ENCODE measurements at regions not wholly inside any gene's neighbourhood (a gene's known extent, or its start where the extent isn't known, plus 50 kb on each side); places are given as distances from the start of the nearest gene placed in this dataset.

DNA sequence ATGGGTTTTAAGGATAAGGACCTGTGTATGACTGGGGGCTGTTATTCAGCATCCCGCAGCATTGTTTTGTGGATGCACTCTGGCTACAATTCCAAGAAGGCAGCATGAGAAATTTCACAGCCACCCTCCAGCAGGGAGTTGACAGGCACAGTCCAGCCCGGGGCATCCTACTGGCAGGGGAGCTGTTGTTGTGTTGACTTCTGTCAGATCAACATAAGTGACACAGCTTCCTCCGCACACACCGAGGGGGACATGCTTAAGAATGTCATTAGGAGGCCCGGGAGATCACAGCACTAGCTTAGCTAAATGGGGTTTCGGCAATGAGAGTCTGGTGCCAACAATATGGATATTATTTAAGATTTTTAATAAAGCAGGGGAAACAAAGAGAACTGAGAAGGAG is 326.5 kb downstream of the ASMT start:
- Histone ChIP-seq H3K9me3 (ENCODE audit: low read depth, low read length) (no peaks in the 10 kb centered on the region), H3K4me1 (ENCODE audit: insufficient read depth, low read length) (no peaks in the 10 kb centered on the region), H2AFZ (ENCODE audit: low read length) (no peak overlapping the region), H3K4me2 (ENCODE audit: insufficient read depth, low read length) (no peak overlapping the region), H3K4me3 (ENCODE audit: insufficient read depth, low read length) (no peak overlapping the region), H3K27me3 (ENCODE audit: insufficient read depth, low read length) (no peaks in the 10 kb centered on the region), H3K27ac (ENCODE audit: low read depth, low read length) (no peak overlapping the region), H4K20me1 (ENCODE audit: insufficient read depth, low read length) (no peaks in the 10 kb centered on the region), H3K36me3 (ENCODE audit: insufficient read depth, low read length) (no peaks in the 10 kb centered on the region), H3K79me2 (ENCODE audit: insufficient read depth, low read length) (no peaks in the 10 kb centered on the region)
- TF ChIP-seq, protein P1, sequence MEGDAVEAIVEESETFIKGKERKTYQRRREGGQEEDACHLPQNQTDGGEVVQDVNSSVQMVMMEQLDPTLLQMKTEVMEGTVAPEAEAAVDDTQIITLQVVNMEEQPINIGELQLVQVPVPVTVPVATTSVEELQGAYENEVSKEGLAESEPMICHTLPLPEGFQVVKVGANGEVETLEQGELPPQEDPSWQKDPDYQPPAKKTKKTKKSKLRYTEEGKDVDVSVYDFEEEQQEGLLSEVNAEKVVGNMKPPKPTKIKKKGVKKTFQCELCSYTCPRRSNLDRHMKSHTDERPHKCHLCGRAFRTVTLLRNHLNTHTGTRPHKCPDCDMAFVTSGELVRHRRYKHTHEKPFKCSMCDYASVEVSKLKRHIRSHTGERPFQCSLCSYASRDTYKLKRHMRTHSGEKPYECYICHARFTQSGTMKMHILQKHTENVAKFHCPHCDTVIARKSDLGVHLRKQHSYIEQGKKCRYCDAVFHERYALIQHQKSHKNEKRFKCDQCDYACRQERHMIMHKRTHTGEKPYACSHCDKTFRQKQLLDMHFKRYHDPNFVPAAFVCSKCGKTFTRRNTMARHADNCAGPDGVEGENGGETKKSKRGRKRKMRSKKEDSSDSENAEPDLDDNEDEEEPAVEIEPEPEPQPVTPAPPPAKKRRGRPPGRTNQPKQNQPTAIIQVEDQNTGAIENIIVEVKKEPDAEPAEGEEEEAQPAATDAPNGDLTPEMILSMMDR (IDR thresholded peaks at IDR 0.05; ENCODE audit: extremely low read depth, low read depth, low read length): no peak
- DNase-seq (ENCODE audit: insufficient read length, low spot score, missing footprints): no peak

DNA sequence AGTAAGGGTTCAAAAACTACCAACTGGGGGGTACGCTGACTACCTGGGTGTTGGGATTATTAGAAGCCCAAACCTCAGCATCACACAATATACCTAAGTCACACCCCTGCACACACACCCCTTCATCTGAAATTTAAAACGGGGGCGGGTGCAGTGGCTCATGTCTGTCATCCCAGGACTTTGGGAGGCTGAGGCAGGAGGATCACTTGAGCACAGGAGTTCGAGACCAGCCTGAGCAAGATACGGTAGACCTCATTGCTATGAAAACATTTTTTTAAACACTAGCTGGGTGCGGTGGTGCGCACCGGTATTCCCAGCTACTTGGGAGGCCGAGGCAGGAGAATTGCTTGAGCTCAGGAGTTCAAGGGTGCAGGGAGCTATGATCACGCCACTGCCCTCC is 331.0 kb downstream of the ASMT start:
- no peaks in the 10 kb centered on the region for H3K27me3 ChIP-seq (ENCODE audit: insufficient read depth, low read length)
- no peak overlapping the region for H3K4me2 ChIP-seq (ENCODE audit: insufficient read depth, low read length)
- H3K27ac ChIP-seq (ENCODE audit: low read depth, low read length): no peak overlapping the region
- no peaks in the 10 kb centered on the region for H4K20me1 ChIP-seq (ENCODE audit: insufficient read depth, low read length)
- H3K4me3 ChIP-seq (ENCODE audit: insufficient read depth, low read length): no peak overlapping the region
- H3K79me2 ChIP-seq (ENCODE audit: insufficient read depth, low read length): no peaks in the 10 kb centered on the region
- no peak for DNase-seq (ENCODE audit: insufficient read length, low spot score, missing footprints)
- H2AFZ ChIP-seq (ENCODE audit: low read length): no peak overlapping the region
- TF ChIP-seq, protein P1 (IDR thresholded peaks at IDR 0.05; ENCODE audit: extremely low read depth, low read depth, low read length): no peak
- H3K4me1 ChIP-seq (ENCODE audit: insufficient read depth, low read length): no peaks in the 10 kb centered on the region
- H3K36me3 ChIP-seq (ENCODE audit: insufficient read depth, low read length): no peaks in the 10 kb centered on the region
- no peaks in the 10 kb centered on the region for H3K9me3 ChIP-seq (ENCODE audit: low read depth, low read length)

DNA sequence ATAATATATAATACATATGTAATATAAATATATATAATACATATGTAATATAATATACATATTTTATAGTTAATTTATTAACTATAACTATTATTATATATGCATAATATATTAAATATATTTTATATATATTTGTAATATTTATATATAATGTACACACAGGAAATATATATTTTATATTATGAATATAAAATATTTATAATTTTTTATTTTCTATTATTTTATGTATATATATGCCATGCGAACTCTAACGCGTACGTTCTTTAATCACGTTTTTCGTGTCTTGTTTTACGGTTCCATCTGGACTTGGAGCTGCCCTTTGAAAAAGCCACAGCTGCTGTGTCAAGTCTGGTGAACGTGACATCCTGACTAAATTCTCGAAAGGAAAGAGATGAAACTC is 332.1 kb downstream of the ASMT start:
- Histone ChIP-seq H3K27ac (ENCODE audit: low read depth, low read length) (no peak overlapping the region), H3K4me2 (ENCODE audit: insufficient read depth, low read length) (no peak overlapping the region), H3K36me3 (ENCODE audit: insufficient read depth, low read length) (no peaks in the 10 kb centered on the region), H2AFZ (ENCODE audit: low read length) (no peak overlapping the region), H3K27me3 (ENCODE audit: insufficient read depth, low read length) (no peaks in the 10 kb centered on the region), H4K20me1 (ENCODE audit: insufficient read depth, low read length) (no peaks in the 10 kb centered on the region), H3K4me3 (ENCODE audit: insufficient read depth, low read length) (no peak overlapping the region), H3K9me3 (ENCODE audit: low read depth, low read length) (no peaks in the 10 kb centered on the region), H3K79me2 (ENCODE audit: insufficient read depth, low read length) (no peaks in the 10 kb centered on the region), H3K4me1 (ENCODE audit: insufficient read depth, low read length) (no peaks in the 10 kb centered on the region)
- TF ChIP-seq, protein P1 (IDR thresholded peaks at IDR 0.05; ENCODE audit: extremely low read depth, low read depth, low read length): no peak
- no peak for DNase-seq (ENCODE audit: insufficient read length, low spot score, missing footprints)
